ENCODE measurements at regions not wholly inside any gene's neighbourhood (a gene's known extent, or its start where the extent isn't known, plus 50 kb on each side); places are given as distances from the start of the nearest gene placed in this dataset.

- no peak for DNase-seq (ENCODE audit: low spot score)
These were observed 395.3 kb downstream of the CD109 start for GRCh38 chr6:74091136-74091793.

GRCh38 chr6:74087899-74088298 lies 391.9 kb downstream of the CD109 start:
- DNase-seq (ENCODE audit: low spot score): no peak

GRCh38 chr6:74075896-74076295 lies 379.9 kb downstream of the CD109 start:
- DNase-seq (ENCODE audit: low spot score): no peak

- no peak for DNase-seq (ENCODE audit: low spot score)
These were observed 379.3 kb downstream of the CD109 start for GRCh38 chr6:74075323-74075722.

- no peak for DNase-seq (ENCODE audit: low spot score)
These were observed 378.6 kb downstream of the CD109 start for GRCh38 chr6:74074645-74075044.

GRCh38 chr6:74073999-74074398 lies 378.0 kb downstream of the CD109 start:
- no peak for DNase-seq (ENCODE audit: low spot score)

GRCh38 chr6:74073429-74073828 lies 377.4 kb downstream of the CD109 start:
- DNase-seq (ENCODE audit: low spot score): no peak

- DNase-seq (ENCODE audit: low spot score): no peak
These were observed 375.2 kb downstream of the CD109 start for GRCh38 chr6:74071214-74071613.

- DNase-seq (ENCODE audit: low spot score): no peak
These were observed 374.7 kb downstream of the CD109 start for GRCh38 chr6:74070711-74071110.

- DNase-seq (ENCODE audit: low spot score): no peak
These were observed 374.1 kb downstream of the CD109 start for GRCh38 chr6:74070091-74070490.

GRCh38 chr6:74069089-74069581 lies 373.1 kb downstream of the CD109 start:
- DNase-seq (ENCODE audit: low spot score): no peak

- DNase-seq (ENCODE audit: low spot score): no peak
These were observed 370.3 kb downstream of the CD109 start for GRCh38 chr6:74066168-74066871.

GRCh38 chr6:74065705-74066104 lies 369.7 kb downstream of the CD109 start:
- DNase-seq (ENCODE audit: low spot score): no peak

- DNase-seq (ENCODE audit: low spot score): no peak
These were observed 367.4 kb downstream of the CD109 start for GRCh38 chr6:74063391-74063790.

- no peak for DNase-seq (ENCODE audit: low spot score)
These were observed 365.2 kb downstream of the CD109 start for GRCh38 chr6:74061201-74061600.

- no peak for DNase-seq (ENCODE audit: low spot score)
These were observed 364.4 kb downstream of the CD109 start for GRCh38 chr6:74060354-74060753.

- no peak for DNase-seq (ENCODE audit: low spot score)
These were observed 362.6 kb downstream of the CD109 start for GRCh38 chr6:74058606-74059005.

GRCh38 chr6:74057326-74057725 lies 361.3 kb downstream of the CD109 start:
- no peak for DNase-seq (ENCODE audit: low spot score)

GRCh38 chr6:74054190-74054589 lies 358.2 kb downstream of the CD109 start:
- DNase-seq (ENCODE audit: low spot score): no peak

GRCh38 chr6:74050921-74051320 lies 354.9 kb downstream of the CD109 start:
- DNase-seq (ENCODE audit: low spot score): no peak

GRCh38 chr6:74048387-74048786 lies 352.4 kb downstream of the CD109 start:
- DNase-seq (ENCODE audit: low spot score): no peak

GRCh38 chr6:74044417-74045096 lies 348.6 kb downstream of the CD109 start:
- DNase-seq (ENCODE audit: low spot score): no peak

- peak; percentile 49 for DNase-seq (ENCODE audit: low spot score)
These were observed 345.4 kb downstream of the CD109 start for GRCh38 chr6:74041420-74041819.

All from ecto neural progenitor cell (in vitro differentiated cells).